ENCODE measurements at regions not wholly inside any gene's neighbourhood (a gene's known extent, or its start where the extent isn't known, plus 50 kb on each side); places are given as distances from the start of the nearest gene placed in this dataset.

GRCh38 chr7:52462474-52462873 is 573.0 kb upstream of the POM121L12 start:
- TF ChIP-seq, protein P1, sequence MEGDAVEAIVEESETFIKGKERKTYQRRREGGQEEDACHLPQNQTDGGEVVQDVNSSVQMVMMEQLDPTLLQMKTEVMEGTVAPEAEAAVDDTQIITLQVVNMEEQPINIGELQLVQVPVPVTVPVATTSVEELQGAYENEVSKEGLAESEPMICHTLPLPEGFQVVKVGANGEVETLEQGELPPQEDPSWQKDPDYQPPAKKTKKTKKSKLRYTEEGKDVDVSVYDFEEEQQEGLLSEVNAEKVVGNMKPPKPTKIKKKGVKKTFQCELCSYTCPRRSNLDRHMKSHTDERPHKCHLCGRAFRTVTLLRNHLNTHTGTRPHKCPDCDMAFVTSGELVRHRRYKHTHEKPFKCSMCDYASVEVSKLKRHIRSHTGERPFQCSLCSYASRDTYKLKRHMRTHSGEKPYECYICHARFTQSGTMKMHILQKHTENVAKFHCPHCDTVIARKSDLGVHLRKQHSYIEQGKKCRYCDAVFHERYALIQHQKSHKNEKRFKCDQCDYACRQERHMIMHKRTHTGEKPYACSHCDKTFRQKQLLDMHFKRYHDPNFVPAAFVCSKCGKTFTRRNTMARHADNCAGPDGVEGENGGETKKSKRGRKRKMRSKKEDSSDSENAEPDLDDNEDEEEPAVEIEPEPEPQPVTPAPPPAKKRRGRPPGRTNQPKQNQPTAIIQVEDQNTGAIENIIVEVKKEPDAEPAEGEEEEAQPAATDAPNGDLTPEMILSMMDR (IDR thresholded peaks at IDR 0.05; ENCODE audit: insufficient read depth, low read depth, low read length), result no peak
- TF ChIP-seq EZH2 (IDR thresholded peaks at IDR 0.05; ENCODE audit: insufficient read depth, low read length), result no peak

All from astrocyte (in vitro differentiated cells and primary cell).